GM19238 (cell line): ENCODE measurements at regions not wholly inside any gene's neighbourhood (a gene's known extent, or its start where the extent isn't known, plus 50 kb on each side); places are given as distances from the start of the nearest gene placed in this dataset.
"Not testable (repeated sequence)": the region's sequence is repeated elsewhere in the genome, so short reads cannot be mapped to it uniquely, and the experiment has no call there.

Experiments used
- DNase-seq: peaks from one replicate; pipeline ENCODE4 v3.0.0; 2011; ENCODE audit warnings: low spot score; ENCODE audit not compliant: insufficient read length

DNA sequence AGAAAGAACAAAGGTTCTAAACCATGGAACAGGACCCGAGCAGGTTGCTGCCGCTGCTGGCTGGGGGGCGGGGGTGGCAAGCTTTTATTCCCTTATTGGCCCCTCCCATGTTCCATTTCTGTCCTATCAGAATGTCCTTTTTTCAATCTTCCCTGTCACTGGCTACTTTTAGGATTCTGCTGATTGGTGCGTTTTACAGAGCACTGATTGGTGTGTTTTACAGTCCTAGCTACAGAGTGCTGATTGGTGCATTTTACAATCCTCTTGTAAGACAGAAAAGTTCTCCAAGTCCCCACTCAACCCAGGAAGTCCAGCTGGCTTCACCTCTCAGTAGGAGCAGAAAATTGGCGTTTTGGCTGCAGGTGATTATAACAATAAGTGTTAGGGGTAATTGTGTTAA is 180.9 kb downstream of the KLF13 start:
- not testable (repeated sequence) for DNase-seq

DNA sequence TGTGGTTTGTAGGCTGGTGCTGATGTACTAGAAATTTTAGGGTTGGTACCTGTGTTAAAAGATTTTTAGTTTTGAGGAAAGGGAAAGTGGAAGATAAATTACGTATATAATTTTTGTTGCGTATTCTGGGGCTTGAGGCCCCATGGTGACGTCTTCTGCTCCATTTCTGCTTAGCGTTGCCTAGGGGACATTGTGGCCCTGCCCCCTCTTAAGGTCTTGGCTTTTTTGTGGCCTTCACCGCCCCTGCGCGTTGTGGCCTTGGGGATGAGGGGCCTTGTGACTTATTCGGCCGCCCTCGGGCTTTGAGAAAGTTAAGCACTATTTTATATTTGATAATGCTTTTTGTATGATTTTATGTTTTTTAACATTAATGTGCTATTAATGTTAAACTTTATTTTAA is 182.0 kb downstream of the KLF13 start:
- no peak for DNase-seq

DNA sequence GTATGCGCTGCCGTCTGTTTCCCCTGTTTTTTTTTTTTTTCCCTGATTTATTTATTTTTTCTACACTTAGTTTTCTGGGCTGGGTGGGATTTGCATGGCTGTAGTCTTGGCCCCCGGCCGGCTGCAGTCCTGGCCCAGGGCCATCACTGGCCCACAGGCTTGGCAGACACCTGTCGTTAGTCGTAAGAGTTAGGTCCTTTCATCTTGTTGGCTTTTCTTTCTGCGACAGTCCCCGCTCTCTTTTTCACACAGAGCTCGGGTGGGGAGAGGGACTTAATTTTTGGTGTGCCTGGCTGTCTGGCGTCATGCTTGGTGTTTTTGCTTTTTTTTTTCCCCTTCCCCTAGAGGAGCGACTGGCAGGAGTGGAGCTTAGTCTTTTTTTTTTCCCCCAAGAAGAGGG is 183.4 kb downstream of the KLF13 start:
- no peak for DNase-seq

DNA sequence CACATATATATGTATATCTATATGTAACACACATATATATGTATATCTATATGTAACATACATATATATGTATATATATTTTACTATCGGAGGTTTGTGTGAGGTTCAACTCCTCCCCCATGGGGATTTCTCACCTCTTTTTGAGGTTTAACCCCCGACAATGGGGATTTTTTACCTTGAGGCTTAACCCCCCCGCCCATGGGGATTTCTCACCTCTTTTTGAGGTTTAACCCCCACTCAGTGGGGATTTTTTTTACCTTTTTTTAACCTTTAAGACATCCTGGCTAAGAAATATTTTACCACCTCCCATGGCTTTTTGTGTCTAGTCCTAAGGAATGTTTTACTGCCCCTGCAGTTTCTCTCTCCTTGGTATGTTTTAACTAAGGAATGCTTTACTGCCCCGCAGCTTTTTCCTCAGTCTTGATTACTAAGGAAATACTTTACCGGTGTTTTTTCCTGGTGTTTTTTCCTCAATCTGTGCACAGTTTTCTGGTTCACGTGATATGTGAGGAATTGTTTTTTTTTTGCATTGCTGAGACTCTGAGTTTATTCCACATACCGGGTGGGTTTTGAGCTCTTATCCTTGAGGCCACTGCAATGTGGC is 185.2 kb downstream of the KLF13 start:
- DNase-seq = no peak

DNA sequence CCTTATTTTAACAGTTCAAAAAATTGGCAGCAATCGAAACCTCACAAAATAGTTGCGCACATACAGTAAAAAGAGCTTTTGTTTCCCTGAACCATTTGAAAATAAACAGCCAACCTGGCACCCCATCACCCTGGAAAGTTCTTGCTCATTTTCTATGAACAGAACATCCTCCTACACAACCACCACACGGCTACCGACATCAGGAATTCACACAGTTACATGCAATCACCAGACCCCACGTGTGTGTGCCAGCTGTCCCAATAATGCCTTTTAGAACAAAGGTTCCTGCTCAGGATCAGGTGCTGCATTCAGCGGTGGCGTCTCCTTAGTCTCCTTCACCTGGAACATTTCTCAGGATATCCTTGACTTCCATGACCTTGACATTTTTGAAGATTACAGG is 186.5 kb downstream of the KLF13 start:
- DNase-seq = no peak

DNA sequence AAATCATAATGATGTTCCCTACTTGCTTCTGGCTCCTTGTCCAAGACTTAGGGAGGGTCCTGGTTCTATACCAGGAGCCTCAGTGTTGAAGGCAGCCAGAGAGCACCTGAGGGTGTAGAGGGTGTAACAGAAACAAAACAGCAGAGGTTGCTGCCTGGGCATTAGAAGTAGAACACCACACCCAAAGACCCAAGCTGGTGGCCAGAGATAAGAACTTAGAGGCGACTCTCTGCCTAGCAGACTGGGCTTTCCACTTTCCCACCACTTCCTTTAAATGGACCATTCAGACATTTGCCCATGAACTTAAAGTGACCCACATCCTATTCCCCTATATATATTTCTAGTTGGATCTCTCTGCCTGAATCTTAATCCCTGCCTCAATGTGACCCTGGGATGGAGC is 189.8 kb downstream of the KLF13 start:
- DNase-seq = no peak

DNA sequence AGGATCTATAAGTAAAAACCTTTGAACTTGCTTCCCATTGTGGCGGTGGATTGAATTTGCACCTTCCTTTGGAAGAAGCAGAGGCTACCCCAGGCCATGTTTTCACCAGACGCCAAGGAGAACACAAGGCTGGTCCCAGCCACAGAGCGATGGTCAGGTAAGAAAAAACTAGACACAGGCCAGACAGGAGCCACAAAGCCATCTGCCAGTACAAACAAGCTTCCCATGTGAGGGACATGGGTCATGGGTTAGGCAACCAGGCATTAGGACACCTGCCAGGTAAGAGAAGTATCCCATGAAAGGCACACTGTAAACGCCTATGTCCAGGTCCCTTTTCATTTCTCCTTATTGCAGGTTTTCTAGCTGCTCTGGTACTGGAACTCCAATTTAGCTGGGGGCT is 190.2 kb downstream of the KLF13 start:
- no peak for DNase-seq

DNA sequence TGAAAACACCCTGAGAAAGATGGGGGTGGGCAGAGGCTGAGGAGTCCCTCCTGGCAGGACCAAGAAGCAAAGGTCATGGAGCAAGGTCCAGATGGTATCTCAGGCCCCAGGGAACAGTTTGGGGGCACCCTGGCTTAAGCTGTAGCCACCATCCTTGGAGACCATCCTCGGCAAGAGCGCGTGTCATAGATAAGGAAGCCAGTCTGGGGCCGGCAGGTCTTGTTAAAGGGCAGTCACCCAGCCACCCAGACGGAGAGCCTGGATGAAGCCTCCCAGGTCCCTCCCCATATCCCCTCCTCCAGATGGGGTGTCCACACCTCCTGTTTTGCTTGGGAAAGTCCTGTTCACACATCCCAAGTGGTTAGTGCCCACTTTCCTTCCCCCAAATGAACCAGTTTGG is 191.1 kb downstream of the KLF13 start:
- no peak for DNase-seq

DNA sequence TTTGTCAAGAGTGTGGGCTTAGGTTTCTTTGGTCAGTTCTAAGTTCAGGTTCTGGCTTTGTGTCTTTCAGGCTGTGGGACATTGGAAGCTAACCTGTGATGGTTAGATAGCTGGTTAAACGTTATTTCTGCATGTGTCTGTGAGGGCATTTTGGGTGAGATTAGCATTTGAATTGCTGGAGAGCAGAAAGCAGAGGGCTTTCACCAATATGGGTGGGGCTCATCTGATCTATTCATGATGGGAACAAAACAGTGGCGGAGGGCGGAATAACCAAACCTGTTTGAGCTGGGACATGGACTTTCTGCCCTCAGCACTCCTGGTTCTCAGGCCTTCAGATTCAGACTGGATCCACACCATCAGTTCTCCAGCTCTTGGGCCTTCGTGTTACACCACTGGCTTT is 195.4 kb downstream of the KLF13 start:
- DNase-seq = no peak

DNA sequence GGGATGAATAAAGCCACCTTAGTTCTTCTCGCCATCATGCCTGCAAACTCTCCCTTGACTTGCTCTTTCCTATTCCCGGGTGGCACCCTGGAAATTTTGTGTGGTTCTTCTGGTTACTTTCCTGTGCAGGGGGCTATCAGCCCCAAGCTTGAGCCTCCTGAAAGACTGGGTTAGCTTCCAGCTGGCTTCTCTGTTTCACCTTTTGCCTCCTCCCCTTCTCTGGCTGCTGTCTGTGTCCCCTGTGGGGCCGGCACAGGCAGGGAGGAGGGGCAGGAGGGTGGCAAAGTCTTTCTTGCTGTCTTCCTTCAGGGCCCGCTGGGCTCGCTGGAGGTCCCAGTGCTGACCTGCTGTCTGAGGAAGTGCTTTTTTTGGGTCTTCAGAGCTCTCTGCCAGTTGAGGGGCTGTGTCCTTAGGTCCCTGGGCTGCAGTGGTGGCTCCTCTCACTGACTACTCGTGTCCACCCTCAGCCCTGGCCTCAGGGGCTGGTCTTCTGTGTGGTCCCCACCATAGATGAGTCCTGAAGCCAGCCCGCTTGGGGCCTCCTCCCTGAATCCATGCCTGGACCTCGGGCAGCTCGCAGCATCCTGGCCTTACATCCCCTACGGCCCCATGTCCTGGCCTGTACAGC is 196.5 kb downstream of the KLF13 start:
- no peak for DNase-seq

DNA sequence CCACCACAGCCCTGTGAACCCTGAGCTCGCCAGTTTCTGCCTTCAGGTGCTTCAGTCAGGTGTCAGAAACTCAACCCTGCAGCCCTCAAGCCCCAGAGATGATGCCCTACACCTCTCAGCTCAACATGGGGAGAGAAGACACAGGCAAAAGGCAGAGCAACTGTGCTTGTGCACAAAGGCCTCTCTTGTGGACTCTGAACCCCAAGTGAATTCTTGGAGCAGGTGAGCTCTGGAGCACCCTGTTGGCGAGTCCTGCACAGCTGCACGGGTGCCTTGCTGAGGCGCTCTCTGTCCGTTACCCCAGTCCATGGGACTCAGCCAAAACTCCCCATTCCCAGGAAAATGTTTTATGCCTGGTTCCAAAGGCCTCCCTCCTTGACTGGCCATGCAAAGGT is 197.0 kb downstream of the KLF13 start:
- no peak for DNase-seq

DNA sequence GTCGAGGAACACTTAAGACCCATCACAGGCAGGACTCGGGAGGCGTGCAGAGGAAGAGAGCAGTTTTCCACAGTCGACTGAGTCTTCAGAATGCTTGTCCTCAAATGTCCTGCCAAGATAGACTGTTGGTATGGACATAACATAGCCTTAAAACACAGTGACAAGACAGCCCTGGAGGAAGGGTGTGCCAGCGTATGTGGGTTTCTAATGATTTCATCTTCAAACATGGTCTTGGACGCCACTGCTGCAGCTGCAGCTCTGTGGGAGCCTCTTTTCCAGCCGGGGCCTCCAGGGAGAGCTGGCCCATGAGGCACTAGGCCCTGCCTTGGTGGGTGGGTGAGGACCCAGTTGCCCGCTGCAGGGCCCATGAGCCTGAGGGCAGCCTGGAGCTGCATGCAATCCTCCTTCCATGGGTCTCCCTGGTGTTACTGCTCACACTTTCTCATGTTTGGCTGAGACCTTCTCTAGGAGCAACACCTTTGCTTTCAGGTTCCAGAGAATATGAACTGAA is 198.6 kb downstream of the KLF13 start:
- DNase-seq = no peak

DNA sequence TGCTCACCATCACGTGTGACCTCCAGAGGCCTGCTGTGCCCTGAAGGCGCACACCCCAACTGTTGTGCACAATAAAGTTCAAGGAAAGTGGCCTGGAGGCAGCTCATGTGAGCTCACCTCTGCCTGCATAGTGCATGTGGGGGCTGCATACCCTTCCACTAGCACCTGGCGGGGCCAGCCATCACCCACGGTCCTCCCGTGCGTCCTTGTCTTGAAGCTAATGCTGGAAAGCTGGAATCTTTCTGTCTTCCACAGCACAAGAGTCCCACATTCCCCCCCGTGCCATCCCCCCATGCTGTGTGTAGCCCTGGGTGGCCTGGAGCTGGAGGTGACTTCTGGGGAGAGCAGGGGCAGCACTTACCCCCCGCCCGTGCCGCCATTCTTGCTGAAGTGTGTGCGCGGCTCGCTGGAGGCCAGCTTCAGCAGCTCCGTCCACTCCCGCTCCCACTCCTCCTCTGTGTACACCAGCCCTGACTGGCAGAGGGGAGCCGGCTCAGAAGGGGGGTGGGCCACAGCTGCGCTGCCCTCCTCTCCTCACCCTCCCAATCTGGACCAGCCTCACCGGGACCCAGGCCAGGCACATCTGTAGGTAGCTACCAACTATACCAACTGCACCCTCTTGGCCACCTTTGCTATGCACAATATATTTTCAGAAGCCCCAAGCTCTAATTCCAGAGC is 199.5 kb downstream of the KLF13 start:
- no peak for DNase-seq

DNA sequence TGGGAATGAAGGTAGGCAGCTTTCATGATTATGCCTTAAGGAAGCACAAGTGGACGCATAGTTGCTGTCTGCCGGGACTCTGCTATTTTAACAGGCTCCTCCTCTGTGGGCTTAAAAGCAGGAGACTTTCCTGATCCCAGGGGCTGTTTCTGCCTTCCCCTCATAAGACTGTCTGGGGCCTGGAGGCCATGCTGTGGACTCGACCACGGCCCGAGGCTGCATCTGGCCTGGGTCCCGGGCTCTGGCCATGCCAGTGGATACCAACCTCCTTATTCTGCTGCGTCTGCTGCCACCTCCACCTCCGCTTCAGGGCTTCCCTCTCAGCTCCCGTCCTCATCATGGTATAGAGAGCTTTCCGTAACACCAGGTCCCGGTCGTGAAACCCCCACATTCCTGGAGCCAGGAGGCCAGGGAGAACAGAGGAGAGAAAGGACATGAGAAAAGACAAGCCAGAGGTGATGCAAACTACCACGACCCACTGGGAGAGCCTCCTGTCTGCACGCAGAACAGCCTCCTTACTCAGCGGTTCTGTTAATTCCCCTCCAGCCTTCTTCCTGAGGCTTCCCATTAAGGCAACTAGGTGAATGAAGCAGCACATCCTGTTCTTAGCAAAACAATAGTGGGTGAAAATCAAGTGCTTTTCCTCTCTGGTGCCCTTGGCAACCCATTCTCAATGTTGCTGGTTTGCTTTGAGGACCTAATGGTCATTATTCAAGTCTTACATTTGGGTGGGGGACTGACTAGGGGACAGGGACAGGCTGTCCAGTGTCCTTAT is 200.5 kb downstream of the KLF13 start:
- no peak for DNase-seq

DNA sequence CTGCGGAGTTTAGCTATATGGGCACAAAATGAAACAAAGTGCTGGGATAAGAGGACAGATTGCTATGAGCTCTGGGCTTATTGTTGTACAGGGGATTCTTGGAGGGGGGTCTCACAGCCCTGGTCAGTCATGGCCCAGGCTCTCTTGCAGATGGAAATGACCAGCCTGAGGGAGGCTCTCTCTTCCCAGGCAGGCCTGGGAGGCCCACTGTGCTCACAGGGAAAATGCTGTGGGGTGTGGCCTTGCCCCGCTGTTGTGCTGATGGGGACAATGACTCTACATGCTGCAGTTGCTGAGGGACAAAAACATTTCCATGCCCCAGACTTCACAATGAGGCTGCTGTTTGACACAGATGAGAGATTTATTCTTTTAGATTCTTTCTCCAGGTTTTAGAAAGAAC is 202.2 kb downstream of the KLF13 start:
- no peak for DNase-seq

DNA sequence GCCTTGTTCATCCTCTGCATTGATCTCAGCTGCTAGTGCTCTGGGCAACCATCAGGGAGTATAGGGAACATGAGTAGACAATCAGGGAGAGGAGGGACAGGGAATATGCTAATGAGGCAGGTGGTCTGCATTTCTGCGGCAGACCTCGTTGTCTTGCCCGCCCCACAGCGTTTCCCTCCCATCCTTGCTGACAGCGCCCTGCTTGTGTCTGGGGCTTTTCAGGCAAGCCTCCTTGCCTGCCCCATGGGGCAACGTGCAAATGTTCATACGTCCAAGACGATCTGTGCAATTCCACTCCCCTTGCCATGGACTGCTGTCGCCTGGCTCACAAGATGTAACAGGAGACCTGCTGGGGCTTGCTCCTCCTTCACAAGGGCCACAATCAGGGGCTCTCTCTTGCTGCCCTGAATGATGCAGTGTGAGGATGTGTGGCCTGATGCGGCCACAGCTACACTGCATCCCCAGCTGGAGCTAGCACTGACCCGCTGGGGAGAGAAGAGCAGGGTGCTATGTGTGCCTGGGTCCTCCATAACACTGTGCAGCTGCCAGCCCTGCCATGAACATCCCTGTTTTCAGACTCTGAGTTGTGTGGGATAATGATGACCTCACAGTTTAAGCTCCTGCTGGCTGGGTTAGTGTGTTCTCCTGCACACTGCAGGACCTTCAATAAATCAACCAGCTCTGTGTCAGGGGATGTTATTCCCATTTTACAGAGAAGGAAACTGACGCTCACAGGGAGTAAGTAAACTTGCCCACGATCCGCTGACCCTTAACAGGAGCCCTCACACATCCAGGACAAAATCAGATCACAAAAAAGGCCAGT is 211.3 kb downstream of the KLF13 start:
- DNase-seq = no peak

DNA sequence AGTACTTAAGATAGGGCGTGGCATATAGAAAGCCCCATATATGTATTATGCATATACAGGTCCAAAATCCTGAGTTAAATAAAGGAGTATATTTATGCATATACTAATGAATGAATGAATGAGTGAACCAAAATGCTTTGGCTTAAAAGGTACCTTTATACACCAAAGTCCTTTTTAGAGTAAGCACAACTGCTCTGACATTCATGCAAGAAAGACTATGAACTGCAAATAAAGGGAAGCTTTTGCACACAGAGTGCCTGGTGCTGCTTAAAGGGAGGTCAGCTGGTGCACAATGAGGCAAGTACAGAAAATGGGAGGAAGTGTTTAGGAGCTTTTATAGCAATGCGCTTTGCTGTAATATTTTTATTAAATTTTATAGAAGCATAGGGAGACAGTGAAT is 214.0 kb downstream of the KLF13 start:
- DNase-seq = no peak

DNA sequence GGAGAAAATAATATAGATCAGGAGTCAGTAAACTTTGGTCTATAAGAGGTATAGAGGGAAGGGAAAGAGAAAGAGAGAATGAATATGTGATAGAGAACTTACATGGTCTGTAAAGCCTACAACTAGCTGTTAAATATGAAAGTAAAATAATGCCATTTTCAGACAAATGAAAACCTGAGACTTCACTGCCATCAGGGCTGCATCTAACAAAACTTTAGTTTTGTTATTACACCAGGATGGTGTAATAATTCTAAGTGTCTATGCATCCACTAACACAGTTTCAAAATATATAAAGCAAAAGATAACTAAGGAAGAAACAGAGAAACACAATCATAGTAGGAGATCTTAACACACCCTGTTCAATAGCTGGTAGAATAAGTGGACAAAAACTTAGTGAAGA is 217.7 kb downstream of the KLF13 start:
- DNase-seq = no peak

DNA sequence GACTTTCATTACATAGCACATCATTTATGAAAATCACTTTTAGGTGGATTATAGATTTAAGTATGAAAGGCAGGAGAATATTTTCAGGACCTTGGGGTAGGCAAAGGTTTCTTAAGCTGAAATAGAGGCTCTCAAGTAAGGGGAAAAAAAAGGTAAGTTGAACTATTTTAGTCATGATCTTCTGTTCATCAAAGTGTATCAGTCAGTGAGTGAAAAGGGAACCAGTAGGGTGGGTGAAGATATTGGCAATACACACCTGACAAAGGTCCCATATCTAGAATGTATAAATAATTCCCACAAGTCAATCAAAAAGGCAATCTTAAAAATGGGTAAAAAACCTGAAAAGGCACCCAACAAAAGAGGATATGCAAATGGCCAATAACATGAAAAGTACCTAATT is 218.6 kb downstream of the KLF13 start:
- no peak for DNase-seq

DNA sequence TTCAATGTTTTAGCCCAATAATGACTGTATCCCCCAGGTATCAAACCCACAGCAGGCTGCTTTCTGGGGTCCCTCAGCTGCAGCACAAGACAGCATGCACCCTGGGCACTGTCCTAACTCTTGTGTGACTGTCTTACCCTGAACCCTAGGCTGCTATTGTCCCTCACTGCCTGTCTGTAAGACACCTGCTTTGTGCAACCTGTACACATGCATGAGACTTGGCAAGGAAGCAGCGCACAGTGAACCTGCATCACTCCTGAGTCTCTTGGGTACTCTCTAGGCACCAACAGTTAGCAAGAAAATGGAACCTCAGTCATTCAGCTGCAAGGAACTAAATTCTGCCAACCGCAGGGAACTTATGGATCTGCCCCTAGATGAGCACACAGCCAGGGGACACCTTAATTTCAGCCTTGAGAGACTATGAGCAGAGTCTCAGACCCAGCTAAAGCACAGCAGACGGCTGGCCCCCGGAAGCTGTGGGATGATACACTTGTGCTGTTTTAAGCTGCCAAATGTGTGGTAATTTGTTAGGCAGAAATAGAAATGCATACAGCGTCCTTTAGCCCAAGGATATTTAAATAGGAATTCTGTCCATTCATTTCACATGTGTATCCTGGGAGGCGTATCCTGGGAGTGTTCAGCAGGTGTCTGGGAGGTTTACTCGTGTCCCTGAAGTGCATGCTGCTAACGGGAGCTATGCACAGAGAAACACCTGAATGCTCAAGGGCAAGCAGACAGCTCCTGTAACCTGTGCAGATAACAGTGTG is 223.8 kb downstream of the KLF13 start:
- no peak for DNase-seq

DNA sequence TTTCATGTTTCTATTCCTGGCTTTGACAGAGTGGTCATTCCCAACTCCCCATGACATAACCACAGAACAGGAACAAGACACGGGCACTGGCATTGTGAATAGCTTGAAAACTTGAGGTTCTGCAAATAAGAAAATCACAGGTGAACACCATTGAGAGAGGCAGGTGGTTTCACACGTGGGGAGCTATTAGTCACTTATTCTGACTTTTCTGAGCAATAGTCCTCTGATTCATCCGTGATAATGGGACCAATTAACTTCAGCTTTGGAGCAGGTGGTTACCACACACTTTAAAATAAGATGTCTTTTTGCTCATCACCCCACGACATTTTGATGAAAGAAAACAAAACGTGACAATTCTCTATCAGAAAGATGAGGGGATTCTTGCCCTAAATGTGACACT is 224.7 kb downstream of the KLF13 start:
- no peak for DNase-seq
